Gastrocnemius medialis (tissue), 4 donors: ENCODE measurements at regions not wholly inside any gene's neighbourhood (a gene's known extent, or its start where the extent isn't known, plus 50 kb on each side); places are given as distances from the start of the nearest gene placed in this dataset.

Source experiments
- POLR2A ChIP-seq, 2 donors: fragments of 450-650 bp; IDR thresholded peaks; one replicate each; pipeline ENCODE4 v1.6.1; 2017; ENCODE audit warnings: antibody characterized with exemption in 2 of 2, mild to moderate bottlenecking in 2 of 2, moderate library complexity in 2 of 2
- TF ChIP-seq, protein P1 (sequence below), 5 experiments: fragments of 450-650 bp in 3 of 5; fragments of 200-600 bp in 2 of 5; sonication (generic) in 2 of 5; IDR thresholded peaks in 4 of 5; conservative IDR thresholded peaks in 1 of 5; 1 replicate in 4 of 5; 2 replicates in 1 of 5; pipeline ENCODE4 v1.5.1; 2016 to 2019; ENCODE audit warnings: antibody characterized with exemption in 5 of 5, mild to moderate bottlenecking in 3 of 5, moderate library complexity in 3 of 5

DNA sequence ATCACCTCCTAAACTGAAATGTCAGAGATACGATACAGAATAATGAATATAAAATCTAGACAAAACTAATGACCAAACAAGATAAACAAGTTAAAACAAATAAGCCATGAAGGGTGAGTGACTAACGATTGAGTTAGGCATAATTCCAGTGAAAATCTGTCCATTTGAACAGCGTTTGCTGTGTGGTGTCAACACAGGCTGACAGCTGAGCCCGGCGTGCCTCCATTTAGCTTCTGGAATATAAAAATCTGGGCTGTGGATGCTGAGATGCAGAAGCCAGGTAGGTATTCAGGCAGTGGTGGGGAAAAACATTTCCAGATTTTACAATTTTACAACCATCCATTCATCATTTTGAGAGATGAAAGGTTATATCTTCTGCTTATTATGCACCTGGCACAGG is 2041.4 kb upstream of the CELF4 start:
- TF ChIP-seq, protein P1, sequence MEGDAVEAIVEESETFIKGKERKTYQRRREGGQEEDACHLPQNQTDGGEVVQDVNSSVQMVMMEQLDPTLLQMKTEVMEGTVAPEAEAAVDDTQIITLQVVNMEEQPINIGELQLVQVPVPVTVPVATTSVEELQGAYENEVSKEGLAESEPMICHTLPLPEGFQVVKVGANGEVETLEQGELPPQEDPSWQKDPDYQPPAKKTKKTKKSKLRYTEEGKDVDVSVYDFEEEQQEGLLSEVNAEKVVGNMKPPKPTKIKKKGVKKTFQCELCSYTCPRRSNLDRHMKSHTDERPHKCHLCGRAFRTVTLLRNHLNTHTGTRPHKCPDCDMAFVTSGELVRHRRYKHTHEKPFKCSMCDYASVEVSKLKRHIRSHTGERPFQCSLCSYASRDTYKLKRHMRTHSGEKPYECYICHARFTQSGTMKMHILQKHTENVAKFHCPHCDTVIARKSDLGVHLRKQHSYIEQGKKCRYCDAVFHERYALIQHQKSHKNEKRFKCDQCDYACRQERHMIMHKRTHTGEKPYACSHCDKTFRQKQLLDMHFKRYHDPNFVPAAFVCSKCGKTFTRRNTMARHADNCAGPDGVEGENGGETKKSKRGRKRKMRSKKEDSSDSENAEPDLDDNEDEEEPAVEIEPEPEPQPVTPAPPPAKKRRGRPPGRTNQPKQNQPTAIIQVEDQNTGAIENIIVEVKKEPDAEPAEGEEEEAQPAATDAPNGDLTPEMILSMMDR (IDR thresholded peaks at IDR 0.05 in 4 of 5, conservative IDR thresholded peaks at IDR 0.05 in 1 of 5) = no peak
- no peak for TF ChIP-seq POLR2A (IDR thresholded peaks at IDR 0.05)
